C4-2B (cell line): ENCODE measurements at regions not wholly inside any gene's neighbourhood (a gene's known extent, or its start where the extent isn't known, plus 50 kb on each side); places are given as distances from the start of the nearest gene placed in this dataset.

Source experiments
- ZFX ChIP-seq: fragments of 450-650 bp; IDR thresholded peaks from 2 replicates; pipeline ENCODE4 v1.6.1; 2017
- TF ChIP-seq, protein P1 (sequence below): fragments of 450-650 bp; conservative IDR thresholded peaks from 2 replicates; pipeline ENCODE4 v1.5.1; 2017; ENCODE audit warnings: mild to moderate bottlenecking

- TF ChIP-seq, protein P1, sequence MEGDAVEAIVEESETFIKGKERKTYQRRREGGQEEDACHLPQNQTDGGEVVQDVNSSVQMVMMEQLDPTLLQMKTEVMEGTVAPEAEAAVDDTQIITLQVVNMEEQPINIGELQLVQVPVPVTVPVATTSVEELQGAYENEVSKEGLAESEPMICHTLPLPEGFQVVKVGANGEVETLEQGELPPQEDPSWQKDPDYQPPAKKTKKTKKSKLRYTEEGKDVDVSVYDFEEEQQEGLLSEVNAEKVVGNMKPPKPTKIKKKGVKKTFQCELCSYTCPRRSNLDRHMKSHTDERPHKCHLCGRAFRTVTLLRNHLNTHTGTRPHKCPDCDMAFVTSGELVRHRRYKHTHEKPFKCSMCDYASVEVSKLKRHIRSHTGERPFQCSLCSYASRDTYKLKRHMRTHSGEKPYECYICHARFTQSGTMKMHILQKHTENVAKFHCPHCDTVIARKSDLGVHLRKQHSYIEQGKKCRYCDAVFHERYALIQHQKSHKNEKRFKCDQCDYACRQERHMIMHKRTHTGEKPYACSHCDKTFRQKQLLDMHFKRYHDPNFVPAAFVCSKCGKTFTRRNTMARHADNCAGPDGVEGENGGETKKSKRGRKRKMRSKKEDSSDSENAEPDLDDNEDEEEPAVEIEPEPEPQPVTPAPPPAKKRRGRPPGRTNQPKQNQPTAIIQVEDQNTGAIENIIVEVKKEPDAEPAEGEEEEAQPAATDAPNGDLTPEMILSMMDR: no peak
- TF ChIP-seq ZFX: no peak
Observed at GRCh38 chr6:91802431-91802830, 1215.6 kb upstream of the MAP3K7 start.
